ENCODE measurements at regions not wholly inside any gene's neighbourhood (a gene's known extent, or its start where the extent isn't known, plus 50 kb on each side); places are given as distances from the start of the nearest gene placed in this dataset.

DNA sequence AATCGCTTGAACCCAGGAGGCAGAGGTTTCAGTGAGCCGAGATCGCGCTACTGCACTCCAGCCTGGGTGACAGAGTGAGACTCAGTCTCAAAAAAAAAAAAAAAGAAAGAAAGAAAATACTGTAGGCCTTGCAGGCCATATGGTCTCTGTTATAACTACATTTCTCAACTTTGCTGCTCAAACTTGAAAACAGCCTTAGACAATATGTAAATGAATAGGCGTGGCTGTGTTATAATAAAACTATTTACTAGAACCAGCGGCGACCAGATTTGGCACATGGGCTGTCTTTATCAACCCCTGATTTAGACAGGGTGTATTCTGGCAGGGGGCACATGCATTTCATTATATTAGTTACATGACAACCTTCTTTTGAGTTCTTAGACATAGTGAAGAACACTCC, 130.0 kb downstream of the C9orf152 start:
- TF ChIP-seq EZH2 (conservative IDR thresholded peaks at IDR 0.05; ENCODE audit: low read depth, low read length) (no peak), ATF3 (CRISPR knock-in tag; IDR thresholded peaks at IDR 0.05) (no peak), IKZF1 (IDR thresholded peaks at IDR 0.05) (no peak), CEBPB (IDR thresholded peaks at IDR 0.05; ENCODE audit: borderline replicate concordance, low read depth, low read length) (no peak), IRX3 (CRISPR knock-in tag; IDR thresholded peaks at IDR 0.05; ENCODE audit: borderline replicate concordance, low read depth) (no peak), PAX8 (CRISPR knock-in tag; IDR thresholded peaks at IDR 0.05; ENCODE audit: borderline replicate concordance) (no peak), ZNF776 (CRISPR knock-in tag; IDR thresholded peaks at IDR 0.05) (no peak), HDAC6 (IDR thresholded peaks at IDR 0.05; ENCODE audit: low read depth, low read length) (no peak), RXRB (CRISPR knock-in tag; IDR thresholded peaks at IDR 0.05; ENCODE audit: borderline replicate concordance) (no peak), ETV5 (CRISPR knock-in tag; IDR thresholded peaks at IDR 0.05; ENCODE audit: borderline replicate concordance) (no peak), TEAD2 (CRISPR knock-in tag; IDR thresholded peaks at IDR 0.05) (no peak), EP300 (IDR thresholded peaks at IDR 0.05; ENCODE audit: low read depth in 2 of 2, low read length in 2 of 2) (no peak), EP300 (CRISPR knock-in tag; IDR thresholded peaks at IDR 0.05; ENCODE audit: borderline replicate concordance) (no peak)
- TF ChIP-seq, protein P1, sequence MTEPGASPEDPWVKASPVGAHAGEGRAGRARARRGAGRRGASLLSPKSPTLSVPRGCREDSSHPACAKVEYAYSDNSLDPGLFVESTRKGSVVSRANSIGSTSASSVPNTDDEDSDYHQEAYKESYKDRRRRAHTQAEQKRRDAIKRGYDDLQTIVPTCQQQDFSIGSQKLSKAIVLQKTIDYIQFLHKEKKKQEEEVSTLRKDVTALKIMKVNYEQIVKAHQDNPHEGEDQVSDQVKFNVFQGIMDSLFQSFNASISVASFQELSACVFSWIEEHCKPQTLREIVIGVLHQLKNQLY (CRISPR knock-in tag; IDR thresholded peaks at IDR 0.05) = no peak
